ENCODE measurements at regions not wholly inside any gene's neighbourhood (a gene's known extent, or its start where the extent isn't known, plus 50 kb on each side); places are given as distances from the start of the nearest gene placed in this dataset.
"Not testable (repeated sequence)": the region's sequence is repeated elsewhere in the genome, so short reads cannot be mapped to it uniquely, and the experiment has no call there.

GRCh38 chr7:82578430-82578829 lies 134.9 kb upstream of the CACNA2D1 start:
- intact Hi-C loops (cut with DNase I): loop anchor here (10.0 kb wide), 1 partner anchor 1094 kb away; no protein-coding TSS in a partner anchor
- ATAC-seq (ENCODE audit: poor library complexity) (peak; percentile 56), DNase-seq (no peak)

- ATAC-seq (ENCODE audit: poor library complexity) (peak; percentile 97), DNase-seq (peak; percentile 82)
- intact Hi-C loops (cut with DNase I): loop anchor here (5.0 to 10.0 kb wide), 3 partner anchors 335 to 1088 kb away; no protein-coding TSS in a partner anchor
These were observed 128.8 kb upstream of the CACNA2D1 start for GRCh38 chr7:82572195-82572880.

GRCh38 chr7:82571047-82571446 lies 127.5 kb upstream of the CACNA2D1 start:
- ATAC-seq (ENCODE audit: poor library complexity); DNase-seq: not testable (repeated sequence)
- intact Hi-C loops (cut with DNase I): loop anchor here (5.0 to 10.0 kb wide), 3 partner anchors 334 to 1086 kb away; no protein-coding TSS in a partner anchor

GRCh38 chr7:82567841-82568240 lies 124.3 kb upstream of the CACNA2D1 start:
- no peak for ATAC-seq (ENCODE audit: poor library complexity)
- DNase-seq: no peak
- intact Hi-C loops (cut with DNase I): no loop called here

- DNase-seq (no peak), ATAC-seq (ENCODE audit: poor library complexity) (no peak)
- intact Hi-C loops (cut with DNase I): no loop called here
These were observed 123.8 kb upstream of the CACNA2D1 start for GRCh38 chr7:82567356-82567755.

GRCh38 chr7:82566752-82567151 lies 123.2 kb upstream of the CACNA2D1 start:
- peak; percentile 79 for ATAC-seq (ENCODE audit: poor library complexity)
- intact Hi-C loops (cut with DNase I): no loop called here
- DNase-seq: peak; percentile 65

GRCh38 chr7:82562716-82563404 lies 119.3 kb upstream of the CACNA2D1 start:
- ATAC-seq (ENCODE audit: poor library complexity) (no peak), DNase-seq (no peak)

GRCh38 chr7:82559193-82559805 lies 115.7 kb upstream of the CACNA2D1 start:
- ATAC-seq (ENCODE audit: poor library complexity): no peak
- DNase-seq: no peak
- intact Hi-C loops (cut with DNase I): no loop called here

More at GRCh38 chr7:82562716-82563404, 119.3 kb upstream of the CACNA2D1 start:
- intact Hi-C loops (cut with DNase I): no loop called here

- intact Hi-C loops (cut with DNase I): no loop called here
- DNase-seq (no peak), ATAC-seq (ENCODE audit: poor library complexity) (no peak)
These were observed 106.2 kb upstream of the CACNA2D1 start for GRCh38 chr7:82549616-82550285.

GRCh38 chr7:82548141-82548688 lies 104.6 kb upstream of the CACNA2D1 start:
- no peak for DNase-seq
- intact Hi-C loops (cut with DNase I): no loop called here
- ATAC-seq (ENCODE audit: poor library complexity): no peak

- ATAC-seq (ENCODE audit: poor library complexity) (no peak), DNase-seq (no peak)
- intact Hi-C loops (cut with DNase I): no loop called here
These were observed 99.1 kb upstream of the CACNA2D1 start for GRCh38 chr7:82542665-82543064.

GRCh38 chr7:82539969-82540368 lies 96.4 kb upstream of the CACNA2D1 start:
- ATAC-seq (ENCODE audit: poor library complexity): no peak
- no peak for DNase-seq
- intact Hi-C loops (cut with DNase I): no loop called here

- ATAC-seq (ENCODE audit: poor library complexity): no peak
- DNase-seq: no peak
- intact Hi-C loops (cut with DNase I): no loop called here
These were observed 91.1 kb upstream of the CACNA2D1 start for GRCh38 chr7:82534684-82535083.

GRCh38 chr7:82530361-82530760 lies 86.8 kb upstream of the CACNA2D1 start:
- no peak for DNase-seq
- ATAC-seq (ENCODE audit: poor library complexity): no peak
- intact Hi-C loops (cut with DNase I): no loop called here

GRCh38 chr7:82528577-82529310 lies 85.2 kb upstream of the CACNA2D1 start:
- ATAC-seq (ENCODE audit: poor library complexity) (no peak), DNase-seq (no peak)
- intact Hi-C loops (cut with DNase I): no loop called here

- intact Hi-C loops (cut with DNase I): no loop called here
- no peak for DNase-seq
- ATAC-seq (ENCODE audit: poor library complexity): no peak
These were observed 84.3 kb upstream of the CACNA2D1 start for GRCh38 chr7:82527851-82528250.

- intact Hi-C loops (cut with DNase I): no loop called here
- ATAC-seq (ENCODE audit: poor library complexity) (no peak), DNase-seq (no peak)
These were observed 78.4 kb upstream of the CACNA2D1 start for GRCh38 chr7:82521906-82522445.

- ATAC-seq (ENCODE audit: poor library complexity) (no peak), DNase-seq (no peak)
- intact Hi-C loops (cut with DNase I): no loop called here
These were observed 73.5 kb upstream of the CACNA2D1 start for GRCh38 chr7:82517050-82517449.

Data from Right ventricle myocardium superior (tissue), 1 donor.